ENCODE measurements at regions not wholly inside any gene's neighbourhood (a gene's known extent, or its start where the extent isn't known, plus 50 kb on each side); places are given as distances from the start of the nearest gene placed in this dataset.

DNA sequence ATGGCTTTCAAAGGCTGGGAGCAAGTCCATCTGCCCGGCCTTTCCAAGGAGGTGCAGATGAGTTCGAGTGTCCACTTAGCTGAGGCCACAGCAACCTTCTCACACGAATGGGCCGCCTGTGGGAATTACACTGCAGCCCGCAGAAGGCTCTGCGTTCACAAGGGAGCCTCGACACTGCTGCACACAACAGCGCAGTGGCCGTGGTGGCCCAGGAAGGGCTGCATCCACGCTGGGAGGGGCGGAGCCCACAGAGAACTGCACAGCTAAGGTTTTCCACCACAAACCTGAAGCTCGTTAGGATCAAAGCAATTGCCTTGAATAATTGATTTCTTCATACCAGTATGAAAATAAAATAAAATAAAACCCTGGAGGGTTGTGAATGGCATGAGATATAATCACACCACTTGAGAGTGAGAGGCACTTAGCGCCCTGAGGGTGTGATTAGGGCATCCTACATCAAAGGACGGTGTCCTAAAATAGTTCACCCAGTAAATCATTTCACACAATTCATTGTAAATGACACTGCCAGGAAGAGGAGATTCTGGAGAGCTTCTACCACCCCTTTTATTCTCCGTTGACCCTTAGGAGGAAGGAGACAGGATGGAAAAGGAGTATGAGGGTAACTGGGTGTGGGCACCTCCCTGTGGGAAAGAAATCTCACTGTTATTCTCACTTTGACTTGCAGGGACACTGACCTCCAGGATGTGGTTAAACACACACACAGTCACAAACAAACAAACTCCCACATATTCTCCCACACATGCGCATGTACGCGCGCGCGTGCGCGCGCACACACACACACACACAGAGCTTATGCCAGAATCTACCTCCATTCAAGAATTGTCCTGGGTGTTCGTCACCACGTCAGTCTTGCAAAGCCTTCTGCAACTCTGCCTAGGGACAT is 256.6 kb upstream of the ID2 start:
- no peak for TF ChIP-seq POLR2AphosphoS5 (IDR thresholded peaks at IDR 0.05; ENCODE audit: low read depth, low read length)
- no peak for TF ChIP-seq FOXP2 (optimal IDR thresholded peaks at IDR 0.05; ENCODE audit: borderline replicate concordance, extremely low read depth, extremely low read length, insufficient read depth)
- no peak for TF ChIP-seq SIN3A (IDR thresholded peaks at IDR 0.05; ENCODE audit: borderline replicate concordance, insufficient read depth, low read length)
- TF ChIP-seq, protein P1, sequence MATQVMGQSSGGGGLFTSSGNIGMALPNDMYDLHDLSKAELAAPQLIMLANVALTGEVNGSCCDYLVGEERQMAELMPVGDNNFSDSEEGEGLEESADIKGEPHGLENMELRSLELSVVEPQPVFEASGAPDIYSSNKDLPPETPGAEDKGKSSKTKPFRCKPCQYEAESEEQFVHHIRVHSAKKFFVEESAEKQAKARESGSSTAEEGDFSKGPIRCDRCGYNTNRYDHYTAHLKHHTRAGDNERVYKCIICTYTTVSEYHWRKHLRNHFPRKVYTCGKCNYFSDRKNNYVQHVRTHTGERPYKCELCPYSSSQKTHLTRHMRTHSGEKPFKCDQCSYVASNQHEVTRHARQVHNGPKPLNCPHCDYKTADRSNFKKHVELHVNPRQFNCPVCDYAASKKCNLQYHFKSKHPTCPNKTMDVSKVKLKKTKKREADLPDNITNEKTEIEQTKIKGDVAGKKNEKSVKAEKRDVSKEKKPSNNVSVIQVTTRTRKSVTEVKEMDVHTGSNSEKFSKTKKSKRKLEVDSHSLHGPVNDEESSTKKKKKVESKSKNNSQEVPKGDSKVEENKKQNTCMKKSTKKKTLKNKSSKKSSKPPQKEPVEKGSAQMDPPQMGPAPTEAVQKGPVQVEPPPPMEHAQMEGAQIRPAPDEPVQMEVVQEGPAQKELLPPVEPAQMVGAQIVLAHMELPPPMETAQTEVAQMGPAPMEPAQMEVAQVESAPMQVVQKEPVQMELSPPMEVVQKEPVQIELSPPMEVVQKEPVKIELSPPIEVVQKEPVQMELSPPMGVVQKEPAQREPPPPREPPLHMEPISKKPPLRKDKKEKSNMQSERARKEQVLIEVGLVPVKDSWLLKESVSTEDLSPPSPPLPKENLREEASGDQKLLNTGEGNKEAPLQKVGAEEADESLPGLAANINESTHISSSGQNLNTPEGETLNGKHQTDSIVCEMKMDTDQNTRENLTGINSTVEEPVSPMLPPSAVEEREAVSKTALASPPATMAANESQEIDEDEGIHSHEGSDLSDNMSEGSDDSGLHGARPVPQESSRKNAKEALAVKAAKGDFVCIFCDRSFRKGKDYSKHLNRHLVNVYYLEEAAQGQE (IDR thresholded peaks at IDR 0.05; ENCODE audit: insufficient read depth in 1 of 2, low read depth in 2 of 2, low read length in 2 of 2), result no peak
- TF ChIP-seq TAF1 (IDR thresholded peaks at IDR 0.05; ENCODE audit: borderline replicate concordance, insufficient read depth, low read length), result no peak

DNA sequence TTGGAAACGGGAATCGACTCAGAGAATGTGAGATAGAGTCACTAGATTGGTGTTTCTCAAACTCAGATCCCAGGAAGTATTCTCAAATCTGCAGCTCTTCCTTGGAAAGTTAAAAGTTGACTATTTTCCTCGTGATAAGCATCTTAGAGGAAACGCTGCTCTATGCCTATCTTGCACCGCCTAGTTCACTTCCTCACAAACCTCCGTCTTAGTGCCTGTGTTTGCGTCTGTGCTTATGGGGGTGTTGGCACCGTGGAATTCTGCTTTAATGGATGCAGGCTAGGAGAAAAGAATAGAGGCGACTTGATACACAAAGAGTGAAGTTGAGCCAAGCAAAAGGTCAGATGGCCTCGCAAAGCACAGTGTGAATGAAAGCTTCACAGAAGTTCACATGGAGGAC is 255.3 kb upstream of the ID2 start:
- TF ChIP-seq, protein P1 (IDR thresholded peaks at IDR 0.05; ENCODE audit: insufficient read depth in 1 of 2, low read depth in 2 of 2, low read length in 2 of 2), result no peak

DNA sequence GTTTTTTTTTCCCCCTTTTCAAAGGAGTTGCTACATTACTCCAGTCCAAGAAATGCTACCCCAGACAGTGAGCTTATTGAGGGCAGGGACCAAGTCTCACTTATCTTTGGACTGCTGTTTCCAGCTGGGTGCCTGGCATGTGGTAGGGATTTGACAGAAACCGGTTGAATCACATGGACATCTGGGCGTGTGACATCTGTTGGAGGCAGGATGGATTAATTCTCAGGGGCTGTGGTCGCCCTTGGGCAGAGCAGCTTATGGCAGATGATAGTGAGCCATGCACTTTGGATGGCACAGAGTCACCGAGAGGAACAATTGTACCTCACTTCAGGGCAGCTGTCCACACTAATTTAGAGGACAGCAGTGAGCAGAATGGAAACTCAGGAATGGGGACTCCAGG is 254.6 kb upstream of the ID2 start:
- TF ChIP-seq, protein P1 (IDR thresholded peaks at IDR 0.05; ENCODE audit: insufficient read depth in 1 of 2, low read depth in 2 of 2, low read length in 2 of 2), result no peak
- no peak for TF ChIP-seq FOXP2 (optimal IDR thresholded peaks at IDR 0.05; ENCODE audit: borderline replicate concordance, extremely low read depth, extremely low read length, insufficient read depth)
- TF ChIP-seq SIN3A (IDR thresholded peaks at IDR 0.05; ENCODE audit: borderline replicate concordance, insufficient read depth, low read length), result no peak
- TF ChIP-seq TAF1 (IDR thresholded peaks at IDR 0.05; ENCODE audit: borderline replicate concordance, insufficient read depth, low read length), result no peak
- TF ChIP-seq POLR2AphosphoS5 (IDR thresholded peaks at IDR 0.05; ENCODE audit: low read depth, low read length), result no peak

DNA sequence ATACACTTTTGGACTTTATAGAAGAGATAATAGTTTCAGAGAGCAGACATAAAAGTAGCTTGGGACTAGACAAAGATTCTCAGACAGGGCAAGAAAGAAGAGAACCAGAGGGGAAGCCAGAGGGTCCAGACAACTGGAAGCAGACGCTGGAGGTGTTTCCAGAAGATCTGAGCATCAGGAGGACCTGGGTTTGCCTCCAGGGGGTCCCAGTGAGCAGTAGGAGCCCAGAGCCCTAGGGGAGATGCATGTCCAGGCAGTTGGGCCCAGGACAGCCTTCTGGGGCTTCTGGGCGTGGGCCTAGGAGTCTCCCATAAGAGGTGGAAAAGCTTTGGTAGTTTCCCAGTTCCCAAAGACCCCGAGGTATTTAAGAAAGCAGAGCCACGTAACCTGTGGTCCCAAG is 251.2 kb upstream of the ID2 start:
- TF ChIP-seq POLR2AphosphoS5 (IDR thresholded peaks at IDR 0.05; ENCODE audit: low read depth, low read length), result no peak
- no peak for TF ChIP-seq FOXP2 (optimal IDR thresholded peaks at IDR 0.05; ENCODE audit: borderline replicate concordance, extremely low read depth, extremely low read length, insufficient read depth)
- TF ChIP-seq, protein P1 (IDR thresholded peaks at IDR 0.05; ENCODE audit: insufficient read depth in 1 of 2, low read depth in 2 of 2, low read length in 2 of 2), result no peak
- TF ChIP-seq TAF1 (IDR thresholded peaks at IDR 0.05; ENCODE audit: borderline replicate concordance, insufficient read depth, low read length), result no peak
- TF ChIP-seq SIN3A (IDR thresholded peaks at IDR 0.05; ENCODE audit: borderline replicate concordance, insufficient read depth, low read length), result no peak
